OCI-LY7 (cell line): ENCODE measurements at regions not wholly inside any gene's neighbourhood (a gene's known extent, or its start where the extent isn't known, plus 50 kb on each side); places are given as distances from the start of the nearest gene placed in this dataset.

ENCODE experiments used
- BruUV-seq: library from RNA; stranded (reverse); fragments of 400-500 nt; replicated peaks from 2 replicates; lab custom pipeline; 2021; lab: Mats Ljungman, UMichigan
- CTCF ChIA-PET: fragments of 300-600 bp; sonication (Branson Sonifier 250); formaldehyde crosslinking; loops from one replicate; lab custom pipeline; 2022; ENCODE audit warnings: antibody characterized with exemption; ENCODE audit not compliant: unreplicated experiment; lab: Charles Lee
- POLR2A ChIA-PET: fragments of 300-600 bp; sonication (Branson Sonifier 250); formaldehyde crosslinking; loops from one replicate; lab custom pipeline; 2022; ENCODE audit warnings: antibody characterized with exemption; lab: Charles Lee
- DNase-seq: peaks from one replicate; pipeline ENCODE4 v3.0.0-alpha.2; 2015; ENCODE audit warnings: low spot score
- H2AFZ ChIP-seq: fragments of 200-600 bp; sonication (generic), shearing (Covaris generic); 2 replicates; pipeline ENCODE4 v1.6.1; 2014; ENCODE audit warnings: mild to moderate bottlenecking, antibody characterized with exemption, low read length, moderate library complexity
- H3K27ac ChIP-seq: fragments of 200-600 bp; sonication (generic); 2 replicates; pipeline ENCODE4 v1.5.1; 2014; ENCODE audit warnings: mixed run types, low read depth, mild to moderate bottlenecking, moderate library complexity, low read length, inconsistent platforms; ENCODE audit not compliant: poor library complexity, severe bottlenecking
- H3K36me3 ChIP-seq: fragments of 200-600 bp; sonication (generic); 2 replicates; pipeline ENCODE4 v1.6.1; 2014; ENCODE audit warnings: mild to moderate bottlenecking, antibody characterized with exemption, low read length, moderate library complexity, mixed read lengths; ENCODE audit not compliant: insufficient read depth
- H3K4me1 ChIP-seq: fragments of 200-600 bp; sonication (generic); 2 replicates; pipeline ENCODE4 v1.5.1; 2014; ENCODE audit warnings: mild to moderate bottlenecking, low read length; ENCODE audit not compliant: insufficient read depth, poor library complexity, severe bottlenecking
- H3K4me2 ChIP-seq: fragments of 200-600 bp; sonication (generic); 2 replicates; pipeline ENCODE4 v1.6.1; 2014; ENCODE audit warnings: mild to moderate bottlenecking, low read length
- H3K4me3 ChIP-seq: fragments of 200-600 bp; sonication (generic); 2 replicates; pipeline ENCODE4 v1.5.1; 2014; ENCODE audit warnings: mild to moderate bottlenecking, low read depth, low read length; ENCODE audit not compliant: poor library complexity, severe bottlenecking
- H3K79me2 ChIP-seq: fragments of 200-600 bp; sonication (generic); 2 replicates; pipeline ENCODE4 v1.6.1; 2016; ENCODE audit warnings: low read depth, mild to moderate bottlenecking, low read length, moderate library complexity, mixed read lengths; ENCODE audit not compliant: insufficient read depth
- H3K9me2 ChIP-seq: fragments of 200-600 bp; sonication (generic); 2 replicates; pipeline ENCODE4 v1.6.1; 2016; ENCODE audit warnings: mild to moderate bottlenecking, low read length, mixed read lengths; ENCODE audit not compliant: insufficient read depth
- H3K9me3 ChIP-seq: fragments of 200-600 bp; sonication (generic); 2 replicates; pipeline ENCODE4 v1.6.1; 2014; ENCODE audit warnings: mild to moderate bottlenecking, mixed run types, low read length, mixed read lengths
- H4K20me1 ChIP-seq: fragments of 200-600 bp; sonication (generic); 2 replicates; pipeline ENCODE4 v1.6.1; 2014; ENCODE audit warnings: mild to moderate bottlenecking, antibody characterized with exemption, low read length, moderate library complexity, mixed read lengths; ENCODE audit not compliant: insufficient read depth
- CTCF ChIP-seq: fragments of 200-600 bp; sonication (generic); conservative IDR thresholded peaks from 2 replicates; pipeline ENCODE4 v1.5.1; 2014; ENCODE audit warnings: mild to moderate bottlenecking, antibody characterized with exemption, low read length, moderate library complexity, mixed read lengths
- EZH2phosphoT487 ChIP-seq: fragments of 200-600 bp; sonication (generic); IDR thresholded peaks from 2 replicates; pipeline ENCODE4 v1.6.1; 2018; ENCODE audit warnings: low read depth, borderline replicate concordance, mild to moderate bottlenecking, mixed run types, antibody characterized with exemption, low read length, moderate library complexity, mixed read lengths
- intact Hi-C: fragments of 100-400 bp; cut with micrococcal nuclease; formaldehyde crosslinking; loops from one replicate; pipeline ENCODE4 v1.10.0; 2022; ENCODE audit not compliant: unreplicated experiment

- H3K36me3 ChIP-seq: no peaks in the 10 kb centered on the region
- H2AFZ ChIP-seq: no peak overlapping the region
- no peaks in the 10 kb centered on the region for H3K9me2 ChIP-seq
- no peaks in the 10 kb centered on the region for H3K4me1 ChIP-seq
- H4K20me1 ChIP-seq: no peaks in the 10 kb centered on the region
- no peak overlapping the region for H3K4me2 ChIP-seq
- intact Hi-C loops: no loop called here
- DNase-seq: no peak
- CTCF ChIA-PET: no interaction called here
- no TSS peak for BruUV-seq
- H3K9me3 ChIP-seq: no peaks in the 10 kb centered on the region
- POLR2A ChIA-PET: interaction anchor here (0.6 kb wide), 1 partner anchor 966 kb away, joined by 5 read pairs; no protein-coding TSS in a partner anchor
- no peak overlapping the region for H3K4me3 ChIP-seq
- TF ChIP-seq EZH2phosphoT487 (no peak), CTCF (no peak)
- no peaks in the 10 kb centered on the region for H3K79me2 ChIP-seq
- no peak overlapping the region for H3K27ac ChIP-seq
These were observed 1606.3 kb downstream of the SUCLG1 start for GRCh38 chr2:82852787-82853186.

- POLR2A ChIA-PET: no interaction called here
- Histone ChIP-seq H3K9me3 (no peaks in the 10 kb centered on the region), H3K36me3 (no peaks in the 10 kb centered on the region), H3K4me2 (no peak overlapping the region), H2AFZ (no peak overlapping the region), H4K20me1 (no peaks in the 10 kb centered on the region), H3K4me3 (no peak overlapping the region), H3K9me2 (no peaks in the 10 kb centered on the region), H3K4me1 (no peaks in the 10 kb centered on the region), H3K79me2 (no peaks in the 10 kb centered on the region), H3K27ac (no peak overlapping the region)
- CTCF ChIA-PET: no interaction called here
- DNase-seq: no peak
- TF ChIP-seq EZH2phosphoT487 (no peak), CTCF (no peak)
- BruUV-seq: no TSS peak
- intact Hi-C loops: no loop called here
These were observed 1610.8 kb downstream of the SUCLG1 start for GRCh38 chr2:82848285-82848684.

GRCh38 chr2:82839036-82839435 is 1620.0 kb downstream of the SUCLG1 start:
- Histone ChIP-seq H4K20me1 (no peaks in the 10 kb centered on the region), H2AFZ (no peak overlapping the region), H3K4me1 (no peaks in the 10 kb centered on the region), H3K4me3 (no peak overlapping the region), H3K9me2 (no peaks in the 10 kb centered on the region), H3K4me2 (no peak overlapping the region), H3K9me3 (no peaks in the 10 kb centered on the region), H3K79me2 (no peaks in the 10 kb centered on the region), H3K36me3 (no peaks in the 10 kb centered on the region), H3K27ac (no peak overlapping the region)
- ChIA-PET POLR2A (no interaction called here), CTCF (no interaction called here)
- DNase-seq: no peak
- intact Hi-C loops: no loop called here
- TF ChIP-seq CTCF (no peak), EZH2phosphoT487 (no peak)
- BruUV-seq: no TSS peak
